ENCODE measurements at regions not wholly inside any gene's neighbourhood (a gene's known extent, or its start where the extent isn't known, plus 50 kb on each side); places are given as distances from the start of the nearest gene placed in this dataset.

GRCh38 chr15:98315971-98316370 lies 332.4 kb upstream of the IGF1R start:
- no peak overlapping the region for H3K27ac ChIP-seq (ENCODE audit: extremely low read depth, low read depth, low read length)
- TF ChIP-seq GABPA (tag; conservative IDR thresholded peaks at IDR 0.05; ENCODE audit: low read depth) (no peak), MGA (IDR thresholded peaks at IDR 0.05) (no peak), POU5F1 (IDR thresholded peaks at IDR 0.05; ENCODE audit: borderline replicate concordance, low read depth, low read length, partially characterized antibody) (no peak)
- H3K9me3 ChIP-seq (replicated peaks; ENCODE audit: control insufficient read depth, insufficient read depth, low read depth, low read length), result no peaks in the 10 kb centered on the region
- ChIA-PET POLR2A (no interaction called here), CTCF (ENCODE audit: low intra/inter-chr PET ratio) (no interaction called here)
- H4K20me1 ChIP-seq (replicated peaks; ENCODE audit: control insufficient read depth, insufficient read depth, low read length), result no peaks in the 10 kb centered on the region
- H3K36me3 ChIP-seq (ENCODE audit: control insufficient read depth, insufficient read depth, low read length), result no peaks in the 10 kb centered on the region
- H3K9ac ChIP-seq (ENCODE audit: insufficient read depth in 1 of 2, low read depth in 2 of 2, low read length in 2 of 2), result no peak overlapping the region
- peaks cover 0 to 6% of the 10 kb centered on the region in 2 experiments; a peak in 1 of 5 replicates for H3K27me3 ChIP-seq (ENCODE audit: control insufficient read depth in 2 of 2, insufficient read depth in 2 of 2, low read length in 2 of 2)
- H2AFZ ChIP-seq (ENCODE audit: low read depth, low read length), result no peak overlapping the region
- DNase-seq (ENCODE audit: extremely low read depth in 1 of 4, low spot score in 3 of 4) (no peak), ATAC-seq (no peak), FAIRE-seq (no peak)
- BruUV-seq (replicated peaks), result no TSS peak
- in situ Hi-C loops (cut with MboI) (no loop called here), intact Hi-C loops (cut with micrococcal nuclease) (no loop called here)
- no peak overlapping the region for H3K4me2 ChIP-seq (ENCODE audit: insufficient read depth, low read length)
- no peaks in the 10 kb centered on the region for H3K9me1 ChIP-seq (ENCODE audit: control insufficient read depth, insufficient read depth, low read length)
- no peaks in the 10 kb centered on the region for H3K4me1 ChIP-seq (replicated peaks in 1 of 2; ENCODE audit: control insufficient read depth in 2 of 2, insufficient read depth in 2 of 2, low read length in 2 of 2)
- no peak overlapping the region for H3K4me3 ChIP-seq
- 0% methylated on average over 3 of the region's 3 CpGs for WGBS (ENCODE audit: insufficient coverage, low coverage, missing lambda C conversion rate)
- no peaks in the 10 kb centered on the region for H3K79me2 ChIP-seq (ENCODE audit: control insufficient read depth, insufficient read depth, low read length)
